ENCODE measurements at regions not wholly inside any gene's neighbourhood (a gene's known extent, or its start where the extent isn't known, plus 50 kb on each side); places are given as distances from the start of the nearest gene placed in this dataset.

DNA sequence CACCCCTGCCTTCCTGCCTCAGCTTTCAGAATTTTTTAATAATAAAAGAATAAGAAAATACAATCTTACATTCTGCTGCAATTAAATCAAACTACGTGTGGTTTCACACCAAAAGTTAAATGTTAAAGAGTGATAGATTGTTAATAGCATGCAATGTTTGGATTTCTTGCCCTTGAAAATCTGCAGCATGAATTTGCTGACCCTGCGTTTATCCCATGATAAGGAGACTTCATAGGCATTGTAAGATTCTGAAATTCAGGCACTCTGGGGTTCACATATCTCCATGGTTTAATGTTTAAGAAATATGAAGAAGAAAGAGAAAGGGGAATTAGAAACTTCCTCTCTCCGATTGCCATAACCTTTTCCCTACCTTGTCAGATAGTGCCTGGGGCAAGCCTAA, 1616.2 kb upstream of the B3GALT2 start:
- CTCF ChIA-PET: no interaction called here
- no peak overlapping the region for H3K27ac Mint-ChIP-seq
- intact Hi-C loops (cut with micrococcal nuclease): no loop called here
- H3K27me3 Mint-ChIP-seq: no peaks in the 10 kb centered on the region
- H3K9me3 Mint-ChIP-seq: no peaks in the 10 kb centered on the region
- POLR2A ChIA-PET: interaction anchor here (0.5 kb wide), 1 partner anchor 1416 kb away, joined by 3 read pairs; no protein-coding TSS in a partner anchor
- H3K4me1 Mint-ChIP-seq (ENCODE audit: low read depth): no peaks in the 10 kb centered on the region
- ATAC-seq (no peak), DNase-seq (no peak)
- no peaks in the 10 kb centered on the region for H3K36me3 Mint-ChIP-seq (ENCODE audit: low read depth)
- TF ChIP-seq, protein P1, sequence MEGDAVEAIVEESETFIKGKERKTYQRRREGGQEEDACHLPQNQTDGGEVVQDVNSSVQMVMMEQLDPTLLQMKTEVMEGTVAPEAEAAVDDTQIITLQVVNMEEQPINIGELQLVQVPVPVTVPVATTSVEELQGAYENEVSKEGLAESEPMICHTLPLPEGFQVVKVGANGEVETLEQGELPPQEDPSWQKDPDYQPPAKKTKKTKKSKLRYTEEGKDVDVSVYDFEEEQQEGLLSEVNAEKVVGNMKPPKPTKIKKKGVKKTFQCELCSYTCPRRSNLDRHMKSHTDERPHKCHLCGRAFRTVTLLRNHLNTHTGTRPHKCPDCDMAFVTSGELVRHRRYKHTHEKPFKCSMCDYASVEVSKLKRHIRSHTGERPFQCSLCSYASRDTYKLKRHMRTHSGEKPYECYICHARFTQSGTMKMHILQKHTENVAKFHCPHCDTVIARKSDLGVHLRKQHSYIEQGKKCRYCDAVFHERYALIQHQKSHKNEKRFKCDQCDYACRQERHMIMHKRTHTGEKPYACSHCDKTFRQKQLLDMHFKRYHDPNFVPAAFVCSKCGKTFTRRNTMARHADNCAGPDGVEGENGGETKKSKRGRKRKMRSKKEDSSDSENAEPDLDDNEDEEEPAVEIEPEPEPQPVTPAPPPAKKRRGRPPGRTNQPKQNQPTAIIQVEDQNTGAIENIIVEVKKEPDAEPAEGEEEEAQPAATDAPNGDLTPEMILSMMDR (IDR thresholded peaks at IDR 0.05): no peak
- no peak overlapping the region for H3K4me3 Mint-ChIP-seq

DNA sequence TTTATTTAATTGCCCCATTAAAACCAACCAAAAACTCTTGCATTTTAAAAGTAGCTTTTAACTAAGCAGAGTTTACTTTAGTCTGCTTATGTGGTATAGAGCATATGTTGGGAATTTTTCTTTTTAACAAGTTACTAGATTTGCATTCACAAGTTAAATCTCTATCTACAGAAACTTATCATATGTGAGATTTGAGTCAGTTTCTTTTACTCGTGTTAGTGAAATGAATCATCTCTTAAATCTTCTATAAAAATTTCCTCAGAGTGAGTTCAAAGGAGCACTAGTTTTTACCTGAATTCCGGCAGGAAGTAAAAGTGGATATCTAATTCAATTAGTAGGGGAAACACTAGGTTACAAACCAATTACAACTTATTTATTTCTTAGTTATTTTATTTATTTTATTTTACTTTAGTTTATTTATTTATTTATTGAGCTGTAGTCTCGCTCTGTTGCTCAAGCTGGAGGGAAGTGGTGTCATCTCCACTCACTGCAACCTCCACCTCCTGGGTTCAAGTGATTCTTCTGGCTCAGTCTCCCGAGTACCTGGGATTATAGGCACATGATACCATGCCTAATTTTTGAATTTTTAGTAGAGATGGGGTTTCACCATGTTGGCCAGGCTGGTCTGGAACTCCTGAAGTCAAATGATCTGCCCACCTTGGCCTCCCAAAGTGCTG, 1609.6 kb upstream of the B3GALT2 start:
- Mint-ChIP-seq H3K27me3 (no peaks in the 10 kb centered on the region), H3K4me3 (no peak overlapping the region), H3K27ac (no peak overlapping the region), H3K4me1 (ENCODE audit: low read depth) (no peaks in the 10 kb centered on the region), H3K36me3 (ENCODE audit: low read depth) (no peaks in the 10 kb centered on the region), H3K9me3 (no peaks in the 10 kb centered on the region)
- DNase-seq: no peak
- ATAC-seq: no peak
- POLR2A ChIA-PET: no interaction called here
- CTCF ChIA-PET: no interaction called here
- intact Hi-C loops (cut with micrococcal nuclease): no loop called here
- TF ChIP-seq, protein P1 (IDR thresholded peaks at IDR 0.05): no peak

DNA sequence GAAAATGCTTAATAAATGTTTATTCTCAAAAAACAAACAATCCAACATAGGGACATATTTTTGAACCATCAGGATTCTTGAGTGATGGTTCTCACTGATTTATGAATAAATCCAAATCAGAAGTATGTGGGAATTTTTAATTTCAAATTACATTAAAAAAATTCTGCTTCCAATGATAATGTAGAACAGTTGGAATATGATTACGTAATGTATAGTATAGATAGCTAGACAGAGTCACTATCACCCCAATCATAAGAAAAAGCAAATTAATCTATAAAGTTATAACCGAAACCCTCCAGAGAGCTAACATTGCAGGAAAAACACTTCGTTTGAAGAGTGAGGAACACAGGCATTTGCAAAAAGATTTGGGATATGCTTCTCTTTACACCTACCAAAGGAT, 1600.6 kb upstream of the B3GALT2 start:
- Mint-ChIP-seq H3K9me3 (no peaks in the 10 kb centered on the region), H3K4me1 (ENCODE audit: low read depth) (no peaks in the 10 kb centered on the region), H3K36me3 (ENCODE audit: low read depth) (no peaks in the 10 kb centered on the region), H3K27me3 (no peaks in the 10 kb centered on the region), H3K27ac (no peak overlapping the region), H3K4me3 (no peak overlapping the region)
- no peak for ATAC-seq
- TF ChIP-seq, protein P1 (IDR thresholded peaks at IDR 0.05): no peak
- no peak for DNase-seq
- intact Hi-C loops (cut with micrococcal nuclease): no loop called here
- ChIA-PET CTCF (no interaction called here), POLR2A (no interaction called here)

DNA sequence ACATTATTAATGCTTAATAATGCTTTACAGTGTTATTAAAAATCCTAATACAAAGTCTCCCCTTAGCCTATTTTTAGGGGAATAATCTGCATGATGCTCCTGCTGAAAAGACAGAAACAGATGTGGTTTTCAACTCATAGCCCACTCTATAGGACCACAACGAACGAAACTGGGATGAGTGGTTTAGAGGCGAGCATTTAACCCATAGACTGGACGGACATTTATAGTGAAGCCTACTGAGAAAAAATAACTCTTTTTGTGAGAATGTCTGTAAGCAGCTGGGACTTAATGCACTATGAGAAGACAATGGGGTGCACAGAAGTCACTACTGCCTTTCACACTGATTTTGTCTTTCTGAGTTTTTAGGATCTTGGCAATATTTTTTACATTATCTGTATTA, 1599.6 kb upstream of the B3GALT2 start:
- Mint-ChIP-seq H3K4me3 (no peak overlapping the region), H3K36me3 (ENCODE audit: low read depth) (no peaks in the 10 kb centered on the region), H3K27me3 (no peaks in the 10 kb centered on the region), H3K27ac (no peak overlapping the region), H3K9me3 (no peaks in the 10 kb centered on the region), H3K4me1 (ENCODE audit: low read depth) (no peaks in the 10 kb centered on the region)
- ChIA-PET POLR2A (no interaction called here), CTCF (no interaction called here)
- DNase-seq: no peak
- ATAC-seq: no peak
- intact Hi-C loops (cut with micrococcal nuclease): no loop called here
- TF ChIP-seq, protein P1 (IDR thresholded peaks at IDR 0.05): no peak

DNA sequence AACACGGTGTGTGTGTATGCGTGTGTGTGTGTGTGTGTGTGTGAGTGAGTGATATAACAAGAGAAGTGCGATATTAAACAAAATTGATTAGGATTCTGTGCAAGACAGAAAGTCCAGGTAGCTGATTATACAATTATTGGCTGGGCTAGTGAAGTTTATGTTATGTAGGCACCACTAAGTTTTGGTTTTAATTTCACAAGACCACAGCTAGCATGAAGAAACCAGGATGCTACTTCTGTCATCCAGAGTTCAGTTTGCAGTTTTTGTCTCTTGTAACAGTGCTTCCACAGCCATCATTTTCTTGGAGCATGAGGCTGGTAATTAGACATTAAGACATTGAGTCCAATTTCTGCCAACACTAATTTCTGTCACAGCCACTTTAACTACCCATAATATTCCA, 1590.2 kb upstream of the B3GALT2 start:
- POLR2A ChIA-PET: no interaction called here
- H3K4me3 Mint-ChIP-seq: no peak overlapping the region

More for the DNA sequence above, 1590.2 kb upstream of the B3GALT2 start:
- no peaks in the 10 kb centered on the region for H3K36me3 Mint-ChIP-seq (ENCODE audit: low read depth)
- DNase-seq: no peak
- CTCF ChIA-PET: no interaction called here
- intact Hi-C loops (cut with micrococcal nuclease): no loop called here
- H3K27ac Mint-ChIP-seq: no peak overlapping the region
- H3K4me1 Mint-ChIP-seq (ENCODE audit: low read depth): no peaks in the 10 kb centered on the region
- H3K27me3 Mint-ChIP-seq: no peaks in the 10 kb centered on the region
- TF ChIP-seq, protein P1 (IDR thresholded peaks at IDR 0.05): no peak
- ATAC-seq: no peak
- H3K9me3 Mint-ChIP-seq: peaks cover 3% of the 10 kb centered on the region
